ENCODE measurements at regions not wholly inside any gene's neighbourhood (a gene's known extent, or its start where the extent isn't known, plus 50 kb on each side); places are given as distances from the start of the nearest gene placed in this dataset.

- TF ChIP-seq POLR2A (IDR thresholded peaks at IDR 0.05) (no peak), CTCF (IDR thresholded peaks at IDR 0.05) (no peak)
- no peaks in the 10 kb centered on the region for H3K4me1 ChIP-seq
- intact Hi-C loops (cut with DNase I) = no loop called here
- ATAC-seq (no peak), DNase-seq (no peak)
- WGBS (ENCODE audit: insufficient coverage, low coverage, low lambda C conversion rate, missing lambda C conversion rate) = 43% methylated on average over 4 of the region's 4 CpGs
- H3K27ac ChIP-seq = no peak overlapping the region
- no peaks in the 10 kb centered on the region for H3K27me3 ChIP-seq
- no peak overlapping the region for H3K4me3 ChIP-seq
- H3K9me3 ChIP-seq = no peaks in the 10 kb centered on the region
- no peaks in the 10 kb centered on the region for H3K36me3 ChIP-seq
Measured at GRCh38 chr3:117768581-117768980, 1059.0 kb downstream of the TUSC7 start.

DNA sequence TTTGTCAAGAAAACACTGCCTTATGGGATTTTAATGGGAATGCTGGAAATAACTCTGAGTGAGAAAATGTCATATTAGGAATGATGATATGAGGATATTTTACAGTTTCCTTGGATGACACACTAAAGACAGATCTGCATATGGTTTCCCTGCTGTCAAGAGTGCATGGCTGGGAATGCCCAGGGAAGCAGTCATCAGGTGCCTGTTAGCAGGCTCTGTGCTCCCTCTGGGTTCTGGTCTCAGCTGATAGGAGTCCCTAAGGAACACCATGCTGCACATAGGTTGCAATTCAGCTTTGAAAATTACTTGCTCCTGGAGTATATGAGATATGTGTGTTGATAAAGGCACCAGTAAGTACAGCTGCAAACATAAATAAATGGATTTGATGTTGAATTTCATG is 1064.6 kb downstream of the TUSC7 start:
- H3K36me3 ChIP-seq = no peaks in the 10 kb centered on the region
- H3K27ac ChIP-seq = no peak overlapping the region
- no peaks in the 10 kb centered on the region for H3K4me1 ChIP-seq
- TF ChIP-seq POLR2A (IDR thresholded peaks at IDR 0.05) = no peak
- no peak for TF ChIP-seq CTCF (IDR thresholded peaks at IDR 0.05)
- DNase-seq (no peak), ATAC-seq (no peak)
- no peaks in the 10 kb centered on the region for H3K9me3 ChIP-seq
- intact Hi-C loops (cut with DNase I) = no loop called here
- H3K4me3 ChIP-seq = no peak overlapping the region
- no peaks in the 10 kb centered on the region for H3K27me3 ChIP-seq

GRCh38 chr3:117786349-117786748 is 1076.8 kb downstream of the TUSC7 start:
- no peak for ATAC-seq
- WGBS (ENCODE audit: insufficient coverage, low coverage, low lambda C conversion rate, missing lambda C conversion rate) = 63% methylated on average over 2 of the region's 2 CpGs
- intact Hi-C loops (cut with DNase I) = no loop called here

GRCh38 chr3:117788061-117788460 is 1078.5 kb downstream of the TUSC7 start:
- H3K9me3 ChIP-seq = no peaks in the 10 kb centered on the region
- no peaks in the 10 kb centered on the region for H3K36me3 ChIP-seq
- H3K27ac ChIP-seq = no peak overlapping the region
- DNase-seq (no peak), ATAC-seq (peak in 1 of 4 donors; percentile 57)
- intact Hi-C loops (cut with DNase I) = no loop called here
- H3K4me3 ChIP-seq = no peak overlapping the region
- H3K27me3 ChIP-seq = no peaks in the 10 kb centered on the region
- no peaks in the 10 kb centered on the region for H3K4me1 ChIP-seq
- no peak for TF ChIP-seq POLR2A (IDR thresholded peaks at IDR 0.05)
- no peak for TF ChIP-seq CTCF (IDR thresholded peaks at IDR 0.05)

More at GRCh38 chr3:117786349-117786748, 1076.8 kb downstream of the TUSC7 start:
- TF ChIP-seq POLR2A (IDR thresholded peaks at IDR 0.05) = no peak
- no peak for TF ChIP-seq CTCF (IDR thresholded peaks at IDR 0.05)
- no peaks in the 10 kb centered on the region for H3K27me3 ChIP-seq
- DNase-seq = no peak
- H3K4me3 ChIP-seq = no peak overlapping the region
- no peaks in the 10 kb centered on the region for H3K4me1 ChIP-seq
- no peaks in the 10 kb centered on the region for H3K9me3 ChIP-seq
- no peak overlapping the region for H3K27ac ChIP-seq
- H3K36me3 ChIP-seq = no peaks in the 10 kb centered on the region

DNA sequence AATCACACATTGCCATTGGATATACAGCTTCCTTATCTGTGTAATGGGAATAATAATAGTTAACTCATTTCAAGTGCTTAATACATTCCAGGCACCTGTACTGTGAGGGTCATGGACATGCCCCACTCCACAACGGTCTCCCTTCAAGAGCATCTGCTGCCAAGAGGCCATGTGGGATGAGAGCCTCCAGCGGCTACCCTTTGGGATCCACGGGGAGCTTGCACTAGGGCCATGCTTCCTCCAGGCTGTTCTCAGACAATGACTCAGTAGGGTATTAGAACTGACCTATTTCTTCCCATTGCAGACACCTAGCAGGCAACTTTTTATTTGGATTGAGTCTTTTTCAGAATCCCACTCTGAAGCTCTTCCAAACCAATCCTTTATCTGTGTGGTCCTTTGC is 1078.9 kb downstream of the TUSC7 start:
- Histone ChIP-seq H3K27ac (no peak overlapping the region), H3K4me3 (no peak overlapping the region), H3K27me3 (no peaks in the 10 kb centered on the region), H3K4me1 (no peaks in the 10 kb centered on the region), H3K36me3 (no peaks in the 10 kb centered on the region), H3K9me3 (no peaks in the 10 kb centered on the region)
- TF ChIP-seq POLR2A (IDR thresholded peaks at IDR 0.05) (no peak), CTCF (IDR thresholded peaks at IDR 0.05) (no peak)
- intact Hi-C loops (cut with DNase I) = no loop called here
- WGBS (ENCODE audit: insufficient coverage, low coverage, low lambda C conversion rate, missing lambda C conversion rate) = 80% methylated on average over 1 of the region's 3 CpGs
- DNase-seq (no peak), ATAC-seq (no peak)

Measured in right lobe of liver (tissue), 6 donors.